HuH-7 (cell line): ENCODE measurements at regions not wholly inside any gene's neighbourhood (a gene's known extent, or its start where the extent isn't known, plus 50 kb on each side); places are given as distances from the start of the nearest gene placed in this dataset.
"Not testable (repeated sequence)": the region's sequence is repeated elsewhere in the genome, so short reads cannot be mapped to it uniquely, and the experiment has no call there.

Experiments
- DNase-seq: peaks from one replicate; pipeline ENCODE4 v3.0.0; 2011; ENCODE audit warnings: low spot score

GRCh38 chr1:194069168-194069830 is 882.9 kb upstream of the B3GALT2 start:
- DNase-seq: no peak

GRCh38 chr1:194068446-194069167 is 882.2 kb upstream of the B3GALT2 start:
- no peak for DNase-seq

- DNase-seq: no peak
Measured at GRCh38 chr1:194067772-194068171, 881.4 kb upstream of the B3GALT2 start.

- peak; percentile 1 for DNase-seq
Measured at GRCh38 chr1:194062962-194063361, 876.5 kb upstream of the B3GALT2 start.

GRCh38 chr1:194062526-194062925 is 876.1 kb upstream of the B3GALT2 start:
- no peak for DNase-seq

GRCh38 chr1:194060481-194060880 is 874.1 kb upstream of the B3GALT2 start:
- no peak for DNase-seq

GRCh38 chr1:194058268-194058667 is 871.9 kb upstream of the B3GALT2 start:
- DNase-seq: not testable (repeated sequence)

GRCh38 chr1:194056169-194056568 is 869.8 kb upstream of the B3GALT2 start:
- no peak for DNase-seq

- no peak for DNase-seq
Measured at GRCh38 chr1:194055536-194055935, 869.1 kb upstream of the B3GALT2 start.

GRCh38 chr1:194052514-194053338 is 866.3 kb upstream of the B3GALT2 start:
- DNase-seq: no peak

- DNase-seq: no peak
Measured at GRCh38 chr1:194047921-194048320, 861.5 kb upstream of the B3GALT2 start.

- no peak for DNase-seq
Measured at GRCh38 chr1:194047206-194047605, 860.8 kb upstream of the B3GALT2 start.

- no peak for DNase-seq
Measured at GRCh38 chr1:194045416-194045815, 859.0 kb upstream of the B3GALT2 start.

GRCh38 chr1:194044892-194045291 is 858.5 kb upstream of the B3GALT2 start:
- DNase-seq: no peak

GRCh38 chr1:194043984-194044755 is 857.8 kb upstream of the B3GALT2 start:
- DNase-seq: no peak

GRCh38 chr1:194042736-194043135 is 856.3 kb upstream of the B3GALT2 start:
- no peak for DNase-seq

- DNase-seq: no peak
Measured at GRCh38 chr1:194040496-194040895, 854.1 kb upstream of the B3GALT2 start.

- DNase-seq: no peak
Measured at GRCh38 chr1:194039578-194039977, 853.2 kb upstream of the B3GALT2 start.

GRCh38 chr1:194033646-194034045 is 847.2 kb upstream of the B3GALT2 start:
- no peak for DNase-seq

- DNase-seq: no peak
Measured at GRCh38 chr1:194028002-194028401, 841.6 kb upstream of the B3GALT2 start.

GRCh38 chr1:194026422-194026821 is 840.0 kb upstream of the B3GALT2 start:
- no peak for DNase-seq

GRCh38 chr1:194024659-194025058 is 838.2 kb upstream of the B3GALT2 start:
- no peak for DNase-seq
